Prostate gland (tissue), 2 donors: ENCODE measurements at regions not wholly inside any gene's neighbourhood (a gene's known extent, or its start where the extent isn't known, plus 50 kb on each side); places are given as distances from the start of the nearest gene placed in this dataset.

Experiments
- DNase-seq: peaks from one replicate; pipeline ENCODE4 v3.0.0-alpha.2; 2019; ENCODE audit warnings: low spot score
- H3K27ac ChIP-seq, 2 donors: fragments of 200-600 bp; sonication (generic); 2 replicates each; pipeline ENCODE4 v1.5.1; 2017 to 2019
- H3K27me3 ChIP-seq: fragments of 200-600 bp; sonication (generic); replicated peaks from 2 replicates; pipeline ENCODE4 v1.5.1; 2019; ENCODE audit not compliant: insufficient read depth
- H3K36me3 ChIP-seq, 2 donors: fragments of 200-600 bp; sonication (generic); 1 replicate in 1 of 2; 2 replicates in 1 of 2; pipeline versions ENCODE4 v1.5.1 to v1.8.1; 2017 to 2019
- H3K4me1 ChIP-seq: fragments of 200-600 bp; sonication (generic); replicated peaks from 2 replicates; pipeline ENCODE4 v1.5.1; 2019
- H3K4me3 ChIP-seq, 2 donors: fragments of 200-600 bp; sonication (generic); 2 replicates each; pipeline ENCODE4 v1.5.1; 2017 to 2019
- H3K9me3 ChIP-seq: fragments of 200-600 bp; sonication (generic); 2 replicates; pipeline ENCODE4 v1.5.1; 2017
- POLR2A ChIP-seq: fragments of 450-650 bp; IDR thresholded peaks from one replicate; pipeline ENCODE4 v1.6.1; 2016; ENCODE audit warnings: antibody characterized with exemption, mild to moderate bottlenecking
- POLR2AphosphoS5 ChIP-seq: sonication (generic); formaldehyde crosslinking; IDR thresholded peaks from one replicate; pipeline ENCODE4 v1.6.1; 2017; ENCODE audit warnings: antibody characterized with exemption
- WGBS: methylation state at CpG from one replicate; pipeline ENCODE4 v1.1.5; 2018; 5-methylcytosine and 5-hydroxymethylcytosine counted together
- intact Hi-C: fragments of 100-400 bp; cut with DNase I; formaldehyde crosslinking; loops from one replicate; pipeline ENCODE4 v1.14.2; 2022
- TF ChIP-seq, protein P1 (sequence below), 4 experiments: fragments of 200-600 bp in 2 of 4; fragments of 450-650 bp in 2 of 4; sonication (generic) in 2 of 4; IDR thresholded peaks; 1 replicate in 3 of 4; 2 replicates in 1 of 4; pipeline ENCODE4 v1.5.1; 2016 to 2019; ENCODE audit warnings: antibody characterized with exemption in 4 of 4, mild to moderate bottlenecking in 2 of 4, moderate library complexity in 2 of 4

DNA sequence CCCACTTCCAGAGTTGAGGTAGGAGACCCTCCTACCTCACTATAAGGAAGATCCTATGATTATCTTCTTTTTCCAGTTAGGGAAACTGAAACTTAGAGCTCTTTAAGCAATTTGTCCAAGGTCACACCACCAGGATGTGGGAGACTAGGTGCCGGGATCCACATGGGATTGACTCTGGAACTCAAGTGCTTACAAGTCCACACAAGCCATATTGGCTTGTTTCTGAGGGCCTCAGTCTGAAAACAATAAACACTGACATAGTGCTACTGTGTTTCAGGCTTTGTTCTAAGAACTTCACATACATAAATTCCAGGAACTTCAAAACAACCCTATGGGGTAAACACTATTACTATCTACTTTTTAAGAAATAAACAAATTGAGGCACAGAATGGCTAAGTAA, 481.3 kb downstream of the ZSWIM6 start:
- H3K27me3 ChIP-seq: no peaks in the 10 kb centered on the region
- no peaks in the 10 kb centered on the region for H3K9me3 ChIP-seq
- 59% methylated on average over 1 of the region's 1 CpG for WGBS
- H3K27ac ChIP-seq: no peak overlapping the region
- no peak for DNase-seq
- no peaks in the 10 kb centered on the region for H3K4me1 ChIP-seq
- intact Hi-C loops: no loop called here
- no peak for TF ChIP-seq POLR2AphosphoS5
- TF ChIP-seq, protein P1, sequence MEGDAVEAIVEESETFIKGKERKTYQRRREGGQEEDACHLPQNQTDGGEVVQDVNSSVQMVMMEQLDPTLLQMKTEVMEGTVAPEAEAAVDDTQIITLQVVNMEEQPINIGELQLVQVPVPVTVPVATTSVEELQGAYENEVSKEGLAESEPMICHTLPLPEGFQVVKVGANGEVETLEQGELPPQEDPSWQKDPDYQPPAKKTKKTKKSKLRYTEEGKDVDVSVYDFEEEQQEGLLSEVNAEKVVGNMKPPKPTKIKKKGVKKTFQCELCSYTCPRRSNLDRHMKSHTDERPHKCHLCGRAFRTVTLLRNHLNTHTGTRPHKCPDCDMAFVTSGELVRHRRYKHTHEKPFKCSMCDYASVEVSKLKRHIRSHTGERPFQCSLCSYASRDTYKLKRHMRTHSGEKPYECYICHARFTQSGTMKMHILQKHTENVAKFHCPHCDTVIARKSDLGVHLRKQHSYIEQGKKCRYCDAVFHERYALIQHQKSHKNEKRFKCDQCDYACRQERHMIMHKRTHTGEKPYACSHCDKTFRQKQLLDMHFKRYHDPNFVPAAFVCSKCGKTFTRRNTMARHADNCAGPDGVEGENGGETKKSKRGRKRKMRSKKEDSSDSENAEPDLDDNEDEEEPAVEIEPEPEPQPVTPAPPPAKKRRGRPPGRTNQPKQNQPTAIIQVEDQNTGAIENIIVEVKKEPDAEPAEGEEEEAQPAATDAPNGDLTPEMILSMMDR (IDR thresholded peaks at IDR 0.05): no peak
- no peak for TF ChIP-seq POLR2A
- H3K36me3 ChIP-seq: no peaks in the 10 kb centered on the region
- H3K4me3 ChIP-seq: no peak overlapping the region

GRCh38 chr5:61815339-61815738, 483.3 kb downstream of the ZSWIM6 start:
- no peak overlapping the region for H3K4me3 ChIP-seq
- no peaks in the 10 kb centered on the region for H3K4me1 ChIP-seq
- no peaks in the 10 kb centered on the region for H3K36me3 ChIP-seq
- H3K27ac ChIP-seq: no peak overlapping the region
- no peak for TF ChIP-seq POLR2AphosphoS5
- TF ChIP-seq, protein P1 (IDR thresholded peaks at IDR 0.05): no peak
- no peak for TF ChIP-seq POLR2A
- no peaks in the 10 kb centered on the region for H3K9me3 ChIP-seq
- intact Hi-C loops: no loop called here
- 97% methylated on average over 1 of the region's 1 CpG for WGBS
- DNase-seq: no peak
- H3K27me3 ChIP-seq: no peaks in the 10 kb centered on the region

- Histone ChIP-seq H3K36me3 (no peaks in the 10 kb centered on the region), H3K27ac (no peak overlapping the region), H3K27me3 (no peaks in the 10 kb centered on the region), H3K4me3 (no peak overlapping the region), H3K4me1 (no peaks in the 10 kb centered on the region), H3K9me3 (no peaks in the 10 kb centered on the region)
- DNase-seq: no peak
- intact Hi-C loops: no loop called here
- 92% methylated on average over 9 of the region's 9 CpGs for WGBS
- TF ChIP-seq POLR2A (no peak), POLR2AphosphoS5 (no peak)
- TF ChIP-seq, protein P1 (IDR thresholded peaks at IDR 0.05): no peak
Measured at GRCh38 chr5:61816146-61816545, 484.1 kb downstream of the ZSWIM6 start.

DNA sequence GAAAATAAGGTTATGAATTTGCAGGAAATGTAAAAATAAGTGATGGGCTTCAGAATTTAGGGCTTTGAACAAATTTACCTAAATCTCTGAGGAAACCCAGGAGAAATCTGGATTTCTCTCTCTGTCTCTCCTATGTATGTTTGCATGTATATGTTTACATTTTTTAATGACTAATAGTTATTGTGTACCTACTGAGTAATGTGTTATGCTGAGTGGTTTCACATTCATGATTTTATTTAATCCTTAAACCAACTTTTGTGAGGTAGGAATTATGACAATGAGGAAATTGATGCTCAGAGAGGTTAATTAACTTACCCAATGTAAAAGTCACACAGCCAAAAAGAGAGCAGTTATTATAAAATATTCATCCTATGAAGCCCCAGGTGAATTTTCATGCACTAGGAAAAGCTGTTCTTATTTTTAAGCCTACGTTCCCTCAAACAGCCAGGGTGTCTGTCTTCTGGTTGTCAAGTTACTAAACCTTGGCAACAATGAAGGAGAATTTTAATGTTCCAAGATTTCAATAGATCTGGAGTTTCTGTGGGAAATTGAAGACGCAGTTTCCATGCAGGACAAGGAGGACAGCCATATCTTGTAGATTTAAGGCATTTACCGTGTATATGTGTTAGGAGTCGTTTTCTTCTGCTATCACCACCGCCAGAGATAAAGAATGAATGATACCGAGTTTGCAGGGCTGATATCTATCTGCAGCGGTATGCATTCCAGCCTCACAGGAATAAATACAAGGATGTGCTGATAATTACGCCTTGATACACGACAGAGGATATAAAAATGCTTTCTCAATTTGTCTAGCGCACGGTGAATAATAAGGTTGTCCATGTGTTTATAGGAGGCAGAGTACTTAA, 484.8 kb downstream of the ZSWIM6 start:
- intact Hi-C loops: no loop called here
- Histone ChIP-seq H3K36me3 (no peaks in the 10 kb centered on the region), H3K4me3 (no peak overlapping the region), H3K4me1 (no peaks in the 10 kb centered on the region), H3K27ac (no peak overlapping the region), H3K9me3 (no peaks in the 10 kb centered on the region), H3K27me3 (no peaks in the 10 kb centered on the region)
- DNase-seq: no peak
- 33% methylated on average over 11 of the region's 11 CpGs for WGBS
- TF ChIP-seq POLR2AphosphoS5: no peak
- no peak for TF ChIP-seq POLR2A
- TF ChIP-seq, protein P1 (IDR thresholded peaks at IDR 0.05): no peak
